HL-60 (cell line): ENCODE measurements at regions not wholly inside any gene's neighbourhood (a gene's known extent, or its start where the extent isn't known, plus 50 kb on each side); places are given as distances from the start of the nearest gene placed in this dataset.

Source experiments
- DNase-seq, 2 experiments: peaks; one replicate each; pipeline ENCODE4 v3.0.0-alpha.2; 2010 to 2020; ENCODE audit warnings: low read depth in 1 of 2, low spot score in 1 of 2
- H3K27ac ChIP-seq: fragments of 250-450 bp; sonication (Bioruptor Pico); replicated peaks from 2 replicates; pipeline ENCODE4 v1.5.1; 2020; ENCODE audit warnings: mild to moderate bottlenecking, moderate library complexity
- H3K27me3 ChIP-seq: fragments of 250-450 bp; sonication (Bioruptor Pico); 2 replicates; pipeline ENCODE4 v1.5.1; 2021; ENCODE audit warnings: mild to moderate bottlenecking, moderate library complexity; ENCODE audit not compliant: insufficient read depth, poor library complexity, severe bottlenecking
- H3K4me3 ChIP-seq: replicated peaks from 2 replicates; pipeline ENCODE4 v1.5.1; 2011; ENCODE audit warnings: mild to moderate bottlenecking, control low read depth, low read length; ENCODE audit not compliant: insufficient read depth
- GABPA ChIP-seq: IDR thresholded peaks from 2 replicates; pipeline ENCODE4 v1.6.1; 2012; ENCODE audit warnings: low read depth
- POLR2AphosphoS5 ChIP-seq: IDR thresholded peaks from 2 replicates; pipeline ENCODE4 v1.6.1; 2012; ENCODE audit warnings: low read depth
- SPI1 ChIP-seq: IDR thresholded peaks from 2 replicates; pipeline ENCODE4 v1.6.1; 2012; ENCODE audit warnings: low read depth, mild to moderate bottlenecking, borderline replicate concordance
- TF ChIP-seq, protein P1 (sequence below): IDR thresholded peaks from one replicate; pipeline ENCODE4 v1.5.1; 2011; ENCODE audit warnings: low read length, control low read depth, inconsistent platforms; ENCODE audit not compliant: insufficient read depth
- TF ChIP-seq, protein P2 (sequence below): IDR thresholded peaks from 2 replicates; pipeline ENCODE4 v1.6.1; 2012; ENCODE audit warnings: low read depth; ENCODE audit not compliant: insufficient replicate concordance

- Histone ChIP-seq H3K4me3 (no peak overlapping the region), H3K27me3 (no peaks in the 10 kb centered on the region), H3K27ac (no peak overlapping the region)
- TF ChIP-seq, protein P1, sequence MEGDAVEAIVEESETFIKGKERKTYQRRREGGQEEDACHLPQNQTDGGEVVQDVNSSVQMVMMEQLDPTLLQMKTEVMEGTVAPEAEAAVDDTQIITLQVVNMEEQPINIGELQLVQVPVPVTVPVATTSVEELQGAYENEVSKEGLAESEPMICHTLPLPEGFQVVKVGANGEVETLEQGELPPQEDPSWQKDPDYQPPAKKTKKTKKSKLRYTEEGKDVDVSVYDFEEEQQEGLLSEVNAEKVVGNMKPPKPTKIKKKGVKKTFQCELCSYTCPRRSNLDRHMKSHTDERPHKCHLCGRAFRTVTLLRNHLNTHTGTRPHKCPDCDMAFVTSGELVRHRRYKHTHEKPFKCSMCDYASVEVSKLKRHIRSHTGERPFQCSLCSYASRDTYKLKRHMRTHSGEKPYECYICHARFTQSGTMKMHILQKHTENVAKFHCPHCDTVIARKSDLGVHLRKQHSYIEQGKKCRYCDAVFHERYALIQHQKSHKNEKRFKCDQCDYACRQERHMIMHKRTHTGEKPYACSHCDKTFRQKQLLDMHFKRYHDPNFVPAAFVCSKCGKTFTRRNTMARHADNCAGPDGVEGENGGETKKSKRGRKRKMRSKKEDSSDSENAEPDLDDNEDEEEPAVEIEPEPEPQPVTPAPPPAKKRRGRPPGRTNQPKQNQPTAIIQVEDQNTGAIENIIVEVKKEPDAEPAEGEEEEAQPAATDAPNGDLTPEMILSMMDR: no peak
- TF ChIP-seq GABPA (no peak), SPI1 (no peak), POLR2AphosphoS5 (no peak)
- TF ChIP-seq, protein P2, sequence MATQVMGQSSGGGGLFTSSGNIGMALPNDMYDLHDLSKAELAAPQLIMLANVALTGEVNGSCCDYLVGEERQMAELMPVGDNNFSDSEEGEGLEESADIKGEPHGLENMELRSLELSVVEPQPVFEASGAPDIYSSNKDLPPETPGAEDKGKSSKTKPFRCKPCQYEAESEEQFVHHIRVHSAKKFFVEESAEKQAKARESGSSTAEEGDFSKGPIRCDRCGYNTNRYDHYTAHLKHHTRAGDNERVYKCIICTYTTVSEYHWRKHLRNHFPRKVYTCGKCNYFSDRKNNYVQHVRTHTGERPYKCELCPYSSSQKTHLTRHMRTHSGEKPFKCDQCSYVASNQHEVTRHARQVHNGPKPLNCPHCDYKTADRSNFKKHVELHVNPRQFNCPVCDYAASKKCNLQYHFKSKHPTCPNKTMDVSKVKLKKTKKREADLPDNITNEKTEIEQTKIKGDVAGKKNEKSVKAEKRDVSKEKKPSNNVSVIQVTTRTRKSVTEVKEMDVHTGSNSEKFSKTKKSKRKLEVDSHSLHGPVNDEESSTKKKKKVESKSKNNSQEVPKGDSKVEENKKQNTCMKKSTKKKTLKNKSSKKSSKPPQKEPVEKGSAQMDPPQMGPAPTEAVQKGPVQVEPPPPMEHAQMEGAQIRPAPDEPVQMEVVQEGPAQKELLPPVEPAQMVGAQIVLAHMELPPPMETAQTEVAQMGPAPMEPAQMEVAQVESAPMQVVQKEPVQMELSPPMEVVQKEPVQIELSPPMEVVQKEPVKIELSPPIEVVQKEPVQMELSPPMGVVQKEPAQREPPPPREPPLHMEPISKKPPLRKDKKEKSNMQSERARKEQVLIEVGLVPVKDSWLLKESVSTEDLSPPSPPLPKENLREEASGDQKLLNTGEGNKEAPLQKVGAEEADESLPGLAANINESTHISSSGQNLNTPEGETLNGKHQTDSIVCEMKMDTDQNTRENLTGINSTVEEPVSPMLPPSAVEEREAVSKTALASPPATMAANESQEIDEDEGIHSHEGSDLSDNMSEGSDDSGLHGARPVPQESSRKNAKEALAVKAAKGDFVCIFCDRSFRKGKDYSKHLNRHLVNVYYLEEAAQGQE: no peak
- DNase-seq: no peak
Measured at GRCh38 chr10:131733596-131733995, 167.2 kb upstream of the PPP2R2D start.

GRCh38 chr10:131735577-131735976, 165.2 kb upstream of the PPP2R2D start:
- Histone ChIP-seq H3K4me3 (no peak overlapping the region), H3K27ac (no peak overlapping the region), H3K27me3 (no peaks in the 10 kb centered on the region)
- TF ChIP-seq POLR2AphosphoS5 (no peak), SPI1 (no peak), GABPA (no peak)
- TF ChIP-seq, protein P2: no peak
- TF ChIP-seq, protein P1: no peak
- DNase-seq: no peak

DNA sequence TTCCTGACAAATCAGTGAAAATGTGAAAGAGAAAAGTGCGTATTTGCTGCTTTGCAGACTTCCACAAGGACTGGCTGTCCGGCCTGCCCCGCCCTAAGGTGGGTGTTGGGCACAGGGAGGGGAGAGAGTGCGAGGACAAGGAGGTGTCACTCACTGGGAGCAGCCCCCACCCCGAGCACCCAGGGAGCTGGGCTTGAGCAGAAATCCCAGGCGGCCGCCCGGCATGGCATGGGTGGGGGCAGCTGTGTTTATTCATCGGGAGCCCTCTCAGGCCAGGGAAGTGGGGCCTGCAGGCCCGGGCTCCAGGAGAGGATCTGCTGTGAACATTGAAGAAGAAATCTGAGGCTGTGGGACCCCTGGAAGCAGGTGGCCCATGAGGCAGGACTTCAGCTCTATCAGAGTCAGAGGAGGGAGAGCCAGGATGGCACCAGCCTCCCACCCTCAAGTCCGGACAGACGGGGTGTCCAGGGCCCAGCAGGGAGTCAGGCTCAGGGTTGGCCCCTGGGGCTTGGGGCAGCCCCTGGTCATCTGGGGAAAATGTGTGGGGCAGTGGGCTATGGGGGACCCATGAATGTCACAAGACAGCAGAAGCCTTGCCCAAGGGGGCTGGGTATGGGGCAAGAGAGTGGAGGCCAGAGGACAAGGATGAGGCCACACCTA, 164.4 kb upstream of the PPP2R2D start:
- no peak overlapping the region for H3K27ac ChIP-seq
- no peak for DNase-seq
- H3K4me3 ChIP-seq: no peak overlapping the region
- TF ChIP-seq, protein P2: no peak
- TF ChIP-seq SPI1 (no peak), POLR2AphosphoS5 (no peak), GABPA (no peak)
- TF ChIP-seq, protein P1: no peak
- no peaks in the 10 kb centered on the region for H3K27me3 ChIP-seq
